H1 (cell line): ENCODE measurements at regions not wholly inside any gene's neighbourhood (a gene's known extent, or its start where the extent isn't known, plus 50 kb on each side); places are given as distances from the start of the nearest gene placed in this dataset.

ENCODE experiments used
- CTCF ChIA-PET: fragments of 300-600 bp; sonication (Branson Sonifier 250); formaldehyde crosslinking; loops from one replicate; lab custom pipeline; 2021; ENCODE audit not compliant: partially characterized antibody; lab: Charles Lee
- POLR2A ChIA-PET: fragments of 300-600 bp; sonication (Branson Sonifier 250); formaldehyde crosslinking; loops from one replicate; lab custom pipeline; 2021; ENCODE audit warnings: inconsistent platforms; ENCODE audit not compliant: partially characterized antibody; lab: Charles Lee
- DNase-seq, 2 experiments: peaks; one replicate each; pipeline versions ENCODE4 v3.0.0 to v3.0.0-alpha.2; 2010 to 2022; ENCODE audit warnings: low spot score in 2 of 2, low read depth in 1 of 2, mixed read lengths in 1 of 2
- FAIRE-seq: peaks from 2 replicates; lab custom pipeline; 2011; peaks lifted over from hg19 to GRCh38; lab: Jason Lieb, UNC
- H2AFZ ChIP-seq: 2 replicates; pipeline ENCODE4 v1.8.1; 2012; ENCODE audit warnings: low read length, inconsistent platforms
- H2AK5ac ChIP-seq: 2 replicates; pipeline ENCODE4 v1.6.1; 2013; ENCODE audit warnings: low read depth, low read length
- H2BK120ac ChIP-seq: replicated peaks from 2 replicates; pipeline ENCODE3; 2013; ENCODE audit warnings: low read depth, low read length, inconsistent platforms
- H2BK12ac ChIP-seq: 2 replicates; pipeline ENCODE4 v1.6.1; 2013; ENCODE audit warnings: low read depth, low read length
- H2BK15ac ChIP-seq: 2 replicates; pipeline ENCODE4 v1.6.1; 2013; ENCODE audit warnings: low read length
- H2BK20ac ChIP-seq: 2 replicates; pipeline ENCODE4 v1.6.1; 2013; ENCODE audit warnings: low read length
- H2BK5ac ChIP-seq: 2 replicates; pipeline ENCODE4 v1.6.1; 2013; ENCODE audit warnings: low read depth, low read length
- H3K14ac ChIP-seq: 2 replicates; pipeline ENCODE4 v1.6.1; 2013; ENCODE audit warnings: inconsistent platforms; ENCODE audit not compliant: insufficient read length
- H3K18ac ChIP-seq: 2 replicates; pipeline ENCODE4 v1.6.1; 2013; ENCODE audit warnings: low read length; ENCODE audit errors: extremely low read depth
- H3K23ac ChIP-seq: 2 replicates; pipeline ENCODE4 v1.6.1; 2013; ENCODE audit warnings: inconsistent platforms; ENCODE audit not compliant: insufficient read length
- H3K23me2 ChIP-seq: 2 replicates; pipeline ENCODE4 v1.6.1; 2013; ENCODE audit warnings: low read depth, low read length
- H3K27ac ChIP-seq: 2 replicates; pipeline ENCODE4 v1.6.1; 2011; ENCODE audit warnings: low read depth, low read length, inconsistent platforms
- H3K27me3 ChIP-seq, 4 experiments: replicated peaks in 1 of 4; 1 replicate in 1 of 4; 2 replicates in 3 of 4; pipeline versions ENCODE4 v1.6.1 to v1.8.1; 2011 to 2013; ENCODE audit warnings: low read length in 3 of 4, mild to moderate bottlenecking in 3 of 4, inconsistent platforms in 2 of 4, mixed read lengths in 2 of 4, moderate library complexity in 1 of 4; ENCODE audit not compliant: control insufficient read depth in 3 of 4, insufficient read depth in 3 of 4; ENCODE audit errors: extremely low read depth in 1 of 4
- H3K36me3 ChIP-seq, 4 experiments: 2 replicates each; pipeline versions ENCODE4 v1.6.1 to v1.8.1; 2011 to 2013; ENCODE audit warnings: mild to moderate bottlenecking in 4 of 4, low read length in 3 of 4, moderate library complexity in 2 of 4, control low read depth in 1 of 4, inconsistent platforms in 1 of 4; ENCODE audit not compliant: insufficient read depth in 4 of 4, control insufficient read depth in 2 of 4
- H3K4ac ChIP-seq: replicated peaks from 2 replicates; pipeline ENCODE3; 2013; ENCODE audit warnings: low read length, low read depth, mixed read lengths, inconsistent platforms; ENCODE audit not compliant: insufficient read length
- H3K4me1 ChIP-seq, 4 experiments: replicated peaks in 1 of 4; 1 replicate in 1 of 4; 2 replicates in 3 of 4; pipeline versions ENCODE4 v1.6.1 to v1.8.1; 2011 to 2013; ENCODE audit warnings: low read length in 3 of 4, inconsistent platforms in 2 of 4, mixed read lengths in 1 of 4; ENCODE audit not compliant: insufficient read depth in 4 of 4, control insufficient read depth in 3 of 4
- H3K4me2 ChIP-seq, 2 experiments: 2 replicates each; pipeline versions ENCODE4 v1.6.1 to v1.8.1; 2011 to 2013; ENCODE audit warnings: low read depth in 2 of 2, low read length in 2 of 2, control low read depth in 1 of 2, inconsistent platforms in 1 of 2, mild to moderate bottlenecking in 1 of 2; ENCODE audit not compliant: insufficient read depth in 1 of 2
- H3K4me3 ChIP-seq, 4 experiments: fragments of 200-600, 300-600 bp in 1 of 4; sonication (generic), shearing (Covaris generic), sonication (Bioruptor Twin) in 1 of 4; 2 replicates each; pipeline versions ENCODE4 v1.5.1 to v1.8.1; 2011 to 2016; ENCODE audit warnings: low read length in 4 of 4, low read depth in 3 of 4, control low read depth in 2 of 4, inconsistent platforms in 2 of 4, mild to moderate bottlenecking in 2 of 4, mixed read lengths in 1 of 4, moderate library complexity in 1 of 4; ENCODE audit not compliant: insufficient read depth in 2 of 4; ENCODE audit errors: extremely low read depth in 1 of 4
- H3K56ac ChIP-seq: replicated peaks from 2 replicates; pipeline ENCODE3; 2013; ENCODE audit warnings: low read depth, mild to moderate bottlenecking, mixed read lengths, low read length, inconsistent platforms; ENCODE audit not compliant: insufficient read length
- H3K79me1 ChIP-seq: 2 replicates; pipeline ENCODE4 v1.6.1; 2013; ENCODE audit warnings: low read depth, low read length, control low read depth
- H3K79me2 ChIP-seq, 2 experiments: 2 replicates each; pipeline versions ENCODE4 v1.6.1 to v1.8.1; 2012 to 2013; ENCODE audit warnings: low read length in 2 of 2, mild to moderate bottlenecking in 2 of 2, inconsistent platforms in 1 of 2; ENCODE audit not compliant: insufficient read depth in 2 of 2, control insufficient read depth in 1 of 2
- H3K9ac ChIP-seq, 4 experiments: replicated peaks in 1 of 4; 1 replicate in 1 of 4; 2 replicates in 3 of 4; pipeline versions ENCODE4 v1.6.1 to v1.8.1; 2011 to 2013; ENCODE audit warnings: low read depth in 3 of 4, low read length in 3 of 4, control low read depth in 2 of 4, mild to moderate bottlenecking in 2 of 4, moderate library complexity in 2 of 4, inconsistent platforms in 1 of 4; ENCODE audit errors: extremely low read depth in 1 of 4
- H3K9me3 ChIP-seq, 2 experiments: 2 replicates each; pipeline versions ENCODE4 v1.6.1 to v1.8.1; 2012 to 2013; ENCODE audit warnings: mild to moderate bottlenecking in 2 of 2, moderate library complexity in 2 of 2, control low read depth in 1 of 2, inconsistent platforms in 1 of 2, low read depth in 1 of 2, low read length in 1 of 2, mixed read lengths in 1 of 2; ENCODE audit not compliant: insufficient read depth in 2 of 2
- H4K20me1 ChIP-seq, 2 experiments: replicated peaks in 1 of 2; 2 replicates each; pipeline versions ENCODE3 to v1.8.1; 2011 to 2013; ENCODE audit warnings: inconsistent platforms in 2 of 2, low read length in 2 of 2, mild to moderate bottlenecking in 1 of 2; ENCODE audit not compliant: insufficient read depth in 2 of 2, control insufficient read depth in 1 of 2
- H4K5ac ChIP-seq: 2 replicates; pipeline ENCODE4 v1.6.1; 2013; ENCODE audit warnings: low read length, low read depth, mixed read lengths, inconsistent platforms; ENCODE audit not compliant: insufficient read length
- H4K8ac ChIP-seq: 2 replicates; pipeline ENCODE4 v1.8.0; 2013; ENCODE audit warnings: mild to moderate bottlenecking, moderate library complexity, low read length, inconsistent platforms; ENCODE audit not compliant: insufficient read depth; ENCODE audit errors: extremely low read depth
- H4K91ac ChIP-seq: replicated peaks from 2 replicates; pipeline ENCODE3; 2013; ENCODE audit warnings: low read length, mixed read lengths, inconsistent platforms; ENCODE audit not compliant: insufficient read length
- BRCA1 ChIP-seq: IDR thresholded peaks from 2 replicates; pipeline ENCODE4 v1.6.1; 2012; ENCODE audit warnings: low read depth, low read length, improper control_type of control experiment
- CBX5 ChIP-seq: fragments of 300-800, 300-1000 bp; sonication (generic); IDR thresholded peaks from 2 replicates; pipeline ENCODE4 v1.7.1; 2016; ENCODE audit warnings: antibody characterized with exemption, low read length, low read depth
- CHD2 ChIP-seq: IDR thresholded peaks from 2 replicates; pipeline ENCODE4 v1.6.1; 2012; ENCODE audit warnings: low read length, improper control_type of control experiment
- E2F6 ChIP-seq: IDR thresholded peaks from 2 replicates; pipeline ENCODE4 v1.6.1; 2012; ENCODE audit warnings: inconsistent platforms
- GTF2F1 ChIP-seq: IDR thresholded peaks from 2 replicates; pipeline ENCODE4 v1.6.1; 2012; ENCODE audit warnings: low read depth, low read length, improper control_type of control experiment, borderline replicate concordance
- JUND ChIP-seq: IDR thresholded peaks from 2 replicates; pipeline ENCODE4 v1.6.1; 2011; ENCODE audit warnings: mild to moderate bottlenecking, improper control_type of control experiment, low read length
- POLR2A ChIP-seq, 2 experiments: IDR thresholded peaks; 1 replicate in 1 of 2; 2 replicates in 1 of 2; pipeline ENCODE4 v1.6.1; 2011; ENCODE audit warnings: low read depth in 2 of 2, low read length in 2 of 2, mild to moderate bottlenecking in 2 of 2; ENCODE audit errors: control extremely low read depth in 1 of 2
- POLR2AphosphoS5 ChIP-seq: IDR thresholded peaks from 2 replicates; pipeline ENCODE4 v1.6.1; 2011; ENCODE audit warnings: low read depth, low read length
- RAD21 ChIP-seq, 2 experiments: IDR thresholded peaks in 1 of 2; conservative IDR thresholded peaks in 1 of 2; 2 replicates each; pipeline ENCODE4 v1.6.1; 2011; ENCODE audit warnings: low read depth in 2 of 2, low read length in 2 of 2, improper control_type of control experiment in 1 of 2, inconsistent platforms in 1 of 2, mild to moderate bottlenecking in 1 of 2, moderate library complexity in 1 of 2
- SIX5 ChIP-seq: IDR thresholded peaks from 2 replicates; pipeline ENCODE4 v1.6.1; 2011; ENCODE audit warnings: mild to moderate bottlenecking, low read depth, low read length
- SP1 ChIP-seq: IDR thresholded peaks from 2 replicates; pipeline ENCODE4 v1.6.1; 2011; ENCODE audit warnings: low read depth, low read length
- SP2 ChIP-seq: IDR thresholded peaks from 2 replicates; pipeline ENCODE4 v1.6.1; 2012; ENCODE audit warnings: mild to moderate bottlenecking, low read length, inconsistent platforms
- SRF ChIP-seq: IDR thresholded peaks from 2 replicates; pipeline ENCODE4 v1.6.1; 2011; ENCODE audit warnings: mild to moderate bottlenecking, low read depth, low read length, moderate library complexity
- SUZ12 ChIP-seq: fragments of 200-600 bp; sonication (generic); IDR thresholded peaks from 2 replicates; pipeline ENCODE4 v1.6.1; 2012; ENCODE audit warnings: mild to moderate bottlenecking, inconsistent platforms, low read length, moderate library complexity, mixed read lengths
- WGBS, 2 experiments: shearing (Covaris generic) in 1 of 2; methylation state at CpG; one replicate each; pipeline versions ENCODE4 v1.1.6 to v1.1.7; 2013 to 2015; ENCODE audit warnings: low lambda C conversion rate in 2 of 2, mixed read lengths in 2 of 2, inconsistent platforms in 1 of 2, low coverage in 1 of 2, missing lambda C conversion rate in 1 of 2; ENCODE audit not compliant: insufficient replicate concordance in 2 of 2, insufficient coverage in 1 of 2, insufficient read length in 1 of 2; ENCODE audit errors: extremely low coverage in 1 of 2, missing lambda C conversion rate in 1 of 2; 5-methylcytosine and 5-hydroxymethylcytosine counted together

- Histone ChIP-seq H3K9ac (no peak overlapping the region), H4K8ac (no peak overlapping the region), H3K36me3 (no peaks in the 10 kb centered on the region), H3K4me3 (no peak overlapping the region), H4K20me1 (no peaks in the 10 kb centered on the region), H3K23me2 (no peaks in the 10 kb centered on the region), H3K23ac (no peak overlapping the region), H4K91ac (no peak overlapping the region), H3K18ac (no peak overlapping the region), H3K4me1 (no peaks in the 10 kb centered on the region), H2AFZ (no peak overlapping the region), H2AK5ac (no peak overlapping the region), H3K4ac (no peak overlapping the region), H2BK5ac (no peak overlapping the region), H3K4me2 (no peak overlapping the region), H3K79me1 (no peaks in the 10 kb centered on the region), H4K5ac (no peak overlapping the region), H3K27me3 (no peaks in the 10 kb centered on the region), H3K9me3 (no peaks in the 10 kb centered on the region), H3K56ac (no peak overlapping the region), H2BK120ac (no peak overlapping the region), H3K27ac (no peak overlapping the region), H2BK15ac (no peak overlapping the region), H2BK12ac (no peak overlapping the region), H2BK20ac (no peak overlapping the region), H3K79me2 (no peaks in the 10 kb centered on the region), H3K14ac (no peak overlapping the region)
- ChIA-PET POLR2A (no interaction called here), CTCF (no interaction called here)
- WGBS, 2 experiments = 95% methylated on average over 2 of the region's 2 CpGs; no CpG with 5 or more reads in 1 of the 2 experiments
- FAIRE-seq = no peak
- TF ChIP-seq SP2 (no peak), CHD2 (no peak), BRCA1 (no peak), E2F6 (no peak), GTF2F1 (no peak), SRF (no peak), JUND (no peak), POLR2AphosphoS5 (no peak), SIX5 (no peak), RAD21 (IDR thresholded peaks at IDR 0.05 in 1 of 2, conservative IDR thresholded peaks at IDR 0.05 in 1 of 2; ENCODE audit: low read depth in 2 of 2, low read length in 2 of 2) (no peak), POLR2A (IDR thresholded peaks at IDR 0.05; ENCODE audit: control extremely low read depth in 1 of 2, low read depth in 2 of 2, low read length in 2 of 2) (no peak), CBX5 (no peak), SP1 (no peak), SUZ12 (no peak)
- no peak for DNase-seq
Measured at GRCh38 chr9:85186218-85186585, 516.7 kb downstream of the NTRK2 start.
